ENCODE measurements at regions not wholly inside any gene's neighbourhood (a gene's known extent, or its start where the extent isn't known, plus 50 kb on each side); places are given as distances from the start of the nearest gene placed in this dataset.

GRCh38 chr6:142700671-142701312, 244.2 kb downstream of the HIVEP2 start:
- TF ChIP-seq, protein P1, sequence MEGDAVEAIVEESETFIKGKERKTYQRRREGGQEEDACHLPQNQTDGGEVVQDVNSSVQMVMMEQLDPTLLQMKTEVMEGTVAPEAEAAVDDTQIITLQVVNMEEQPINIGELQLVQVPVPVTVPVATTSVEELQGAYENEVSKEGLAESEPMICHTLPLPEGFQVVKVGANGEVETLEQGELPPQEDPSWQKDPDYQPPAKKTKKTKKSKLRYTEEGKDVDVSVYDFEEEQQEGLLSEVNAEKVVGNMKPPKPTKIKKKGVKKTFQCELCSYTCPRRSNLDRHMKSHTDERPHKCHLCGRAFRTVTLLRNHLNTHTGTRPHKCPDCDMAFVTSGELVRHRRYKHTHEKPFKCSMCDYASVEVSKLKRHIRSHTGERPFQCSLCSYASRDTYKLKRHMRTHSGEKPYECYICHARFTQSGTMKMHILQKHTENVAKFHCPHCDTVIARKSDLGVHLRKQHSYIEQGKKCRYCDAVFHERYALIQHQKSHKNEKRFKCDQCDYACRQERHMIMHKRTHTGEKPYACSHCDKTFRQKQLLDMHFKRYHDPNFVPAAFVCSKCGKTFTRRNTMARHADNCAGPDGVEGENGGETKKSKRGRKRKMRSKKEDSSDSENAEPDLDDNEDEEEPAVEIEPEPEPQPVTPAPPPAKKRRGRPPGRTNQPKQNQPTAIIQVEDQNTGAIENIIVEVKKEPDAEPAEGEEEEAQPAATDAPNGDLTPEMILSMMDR (conservative IDR thresholded peaks at IDR 0.05): no peak
- TF ChIP-seq EZH2 (IDR thresholded peaks at IDR 0.05; ENCODE audit: low read depth): no peak

All from PC-9 (cell line).